Coronary artery (tissue), 2 donors: ENCODE measurements at regions not wholly inside any gene's neighbourhood (a gene's known extent, or its start where the extent isn't known, plus 50 kb on each side); places are given as distances from the start of the nearest gene placed in this dataset.

Source experiments
- DNase-seq: peaks from one replicate; pipeline ENCODE4 v3.0.0-alpha.2; 2017; ENCODE audit warnings: low spot score
- H3K27ac ChIP-seq, 2 donors: fragments of 200-600 bp; sonication (generic); one replicate each; pipeline ENCODE4 v1.5.1; 2016 to 2019
- H3K4me3 ChIP-seq: fragments of 200-600 bp; sonication (generic); 2 replicates; pipeline ENCODE4 v1.5.1; 2016; ENCODE audit warnings: mild to moderate bottlenecking, moderate library complexity
- CTCF ChIP-seq: fragments of 200-600 bp; sonication (generic); IDR thresholded peaks from one replicate; pipeline ENCODE4 v1.5.1; 2019; ENCODE audit warnings: antibody characterized with exemption

DNA sequence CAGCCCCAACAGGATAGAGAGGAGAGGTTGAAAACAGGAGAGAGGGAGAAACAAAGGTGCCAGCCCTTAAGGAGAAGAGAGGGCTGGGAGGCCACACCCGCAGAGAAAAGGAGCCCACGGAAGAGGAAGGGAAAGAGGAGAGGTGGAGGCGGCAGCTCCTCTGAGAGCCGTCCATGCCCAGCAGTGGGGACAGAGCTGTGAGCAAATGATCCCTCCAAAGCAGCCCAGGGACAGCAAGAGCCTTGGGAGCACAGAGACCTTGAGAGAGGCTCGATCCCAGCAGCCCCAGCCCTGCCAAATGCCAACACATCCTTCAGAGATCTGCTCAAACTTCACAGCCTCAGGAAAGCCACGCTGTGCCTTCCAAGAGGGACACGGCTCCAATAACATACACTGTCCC is 66.7 kb upstream of the CORO2B start:
- H3K4me3 ChIP-seq = no peak overlapping the region
- DNase-seq = no peak
- TF ChIP-seq CTCF = no peak
- H3K27ac ChIP-seq = peak overlapping the region; percentile 31 to 78

GRCh38 chr15:68512598-68512997 is 66.2 kb upstream of the CORO2B start:
- H3K27ac ChIP-seq = peak overlapping the region; percentile 31 to 78
- no peak for DNase-seq
- TF ChIP-seq CTCF = no peak
- H3K4me3 ChIP-seq = no peak overlapping the region

GRCh38 chr15:68515371-68516095 is 63.3 kb upstream of the CORO2B start:
- TF ChIP-seq CTCF = no peak
- Histone ChIP-seq H3K4me3 (no peak overlapping the region), H3K27ac (no peak overlapping the region)
- no peak for DNase-seq

- TF ChIP-seq CTCF = no peak
- Histone ChIP-seq H3K4me3 (no peak overlapping the region), H3K27ac (peak overlapping the region; percentile 47 to 78)
- no peak for DNase-seq
Observed at GRCh38 chr15:68517285-68517761, 61.5 kb upstream of the CORO2B start.

GRCh38 chr15:68518046-68518445 is 60.7 kb upstream of the CORO2B start:
- no peak for DNase-seq
- no peak overlapping the region for H3K4me3 ChIP-seq
- peak overlapping the region; percentile 47 to 78 for H3K27ac ChIP-seq
- TF ChIP-seq CTCF = no peak

GRCh38 chr15:68518785-68519430 is 59.9 kb upstream of the CORO2B start:
- Histone ChIP-seq H3K27ac (peak overlapping the region in 1 of 2 donors; percentile 78), H3K4me3 (no peak overlapping the region)
- no peak for DNase-seq
- no peak for TF ChIP-seq CTCF
